GM19395 (cell line): ENCODE measurements at regions not wholly inside any gene's neighbourhood (a gene's known extent, or its start where the extent isn't known, plus 50 kb on each side); places are given as distances from the start of the nearest gene placed in this dataset.

Source experiments
- ATAC-seq: cut with Tn5 transposase; IDR thresholded peaks from one replicate; pipeline ENCODE4 v1.9.1; 2021; ENCODE audit warnings: mild to moderate bottlenecking, moderate library complexity; ENCODE audit not compliant: unreplicated experiment

DNA sequence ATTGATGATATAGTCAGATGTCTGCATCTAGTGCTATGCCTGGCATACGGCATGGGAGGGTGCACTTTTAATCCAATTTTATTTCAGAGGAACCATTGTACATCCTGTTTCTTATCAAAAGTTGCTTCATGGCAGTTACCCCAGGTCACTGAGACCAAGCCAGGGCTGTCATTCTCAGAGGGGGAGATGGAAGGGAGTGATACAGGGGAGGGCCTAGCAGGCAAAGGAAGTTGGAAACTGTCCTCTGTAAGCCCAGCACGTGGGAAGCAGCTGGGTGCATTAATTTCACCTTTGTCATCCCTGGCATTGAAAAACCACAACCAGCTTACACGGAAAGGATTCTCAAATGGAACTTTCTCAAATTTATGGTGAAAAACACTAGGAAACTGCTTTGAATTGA is 458.7 kb upstream of the ADAMTS5 start:
- no peak for ATAC-seq

DNA sequence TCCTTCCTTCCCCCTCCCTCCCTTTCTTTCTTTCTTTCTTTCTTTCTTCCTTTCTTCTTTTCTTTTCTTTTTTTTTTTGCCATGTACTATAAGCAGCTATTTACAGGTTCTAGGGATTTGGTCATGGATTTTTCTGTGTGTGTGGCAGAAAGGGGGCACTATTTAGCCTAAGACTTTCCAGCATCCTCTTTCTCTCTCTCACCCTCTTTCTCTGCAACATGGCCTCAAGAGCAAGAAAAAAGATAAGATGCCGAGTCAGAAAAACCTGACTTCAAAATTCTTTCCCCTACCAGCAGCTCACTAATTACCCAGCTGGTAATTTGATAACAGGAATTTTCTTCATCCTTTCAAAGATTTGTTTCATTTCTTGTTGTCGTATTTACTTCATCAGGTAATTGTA is 458.3 kb upstream of the ADAMTS5 start:
- no peak for ATAC-seq

GRCh38 chr21:27424601-27425000 is 457.7 kb upstream of the ADAMTS5 start:
- no peak for ATAC-seq

GRCh38 chr21:27423906-27424595 is 457.2 kb upstream of the ADAMTS5 start:
- ATAC-seq: no peak

- ATAC-seq: no peak
Measured at GRCh38 chr21:27423038-27423437, 456.1 kb upstream of the ADAMTS5 start.

- no peak for ATAC-seq
Measured at GRCh38 chr21:27422435-27422834, 455.5 kb upstream of the ADAMTS5 start.

GRCh38 chr21:27421654-27422053 is 454.8 kb upstream of the ADAMTS5 start:
- no peak for ATAC-seq

DNA sequence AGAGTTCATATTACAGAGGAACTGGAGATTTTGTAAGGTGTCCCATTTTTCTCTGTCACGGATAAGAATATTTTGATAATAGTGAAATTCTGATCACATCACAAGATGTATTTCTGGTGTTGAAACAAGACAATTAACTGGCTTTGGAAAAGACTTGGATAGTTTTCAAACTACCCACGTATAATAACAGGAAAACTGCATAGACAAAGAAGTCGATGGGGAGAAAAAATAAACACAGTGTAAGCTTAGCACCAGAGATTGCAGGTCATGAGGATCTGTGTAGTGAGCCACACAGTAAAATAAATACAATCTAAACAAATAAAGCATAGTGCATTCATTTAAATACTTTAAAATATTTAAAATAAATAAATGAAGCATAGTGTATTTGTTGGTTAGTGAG is 452.3 kb upstream of the ADAMTS5 start:
- ATAC-seq: no peak

- no peak for ATAC-seq
Measured at GRCh38 chr21:27418346-27418745, 451.5 kb upstream of the ADAMTS5 start.

DNA sequence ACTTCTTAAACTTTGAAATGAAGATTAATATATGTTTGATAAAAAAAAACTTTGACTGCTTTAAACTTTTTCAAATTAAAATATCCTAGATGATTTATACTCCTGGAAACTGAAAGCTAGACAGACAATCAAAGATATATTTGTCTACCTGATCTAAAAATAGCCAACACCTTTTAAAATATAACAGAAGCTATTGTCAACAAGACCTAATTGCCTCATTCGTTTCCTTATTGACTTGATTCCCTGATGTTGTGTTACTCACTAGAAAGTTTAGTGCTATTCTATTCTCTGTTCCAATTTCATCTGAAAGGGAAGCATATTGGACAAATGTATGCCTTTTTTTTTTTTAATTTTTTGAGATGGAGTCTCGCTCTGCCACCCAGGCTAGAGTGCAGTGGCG is 445.6 kb upstream of the ADAMTS5 start:
- ATAC-seq: no peak

DNA sequence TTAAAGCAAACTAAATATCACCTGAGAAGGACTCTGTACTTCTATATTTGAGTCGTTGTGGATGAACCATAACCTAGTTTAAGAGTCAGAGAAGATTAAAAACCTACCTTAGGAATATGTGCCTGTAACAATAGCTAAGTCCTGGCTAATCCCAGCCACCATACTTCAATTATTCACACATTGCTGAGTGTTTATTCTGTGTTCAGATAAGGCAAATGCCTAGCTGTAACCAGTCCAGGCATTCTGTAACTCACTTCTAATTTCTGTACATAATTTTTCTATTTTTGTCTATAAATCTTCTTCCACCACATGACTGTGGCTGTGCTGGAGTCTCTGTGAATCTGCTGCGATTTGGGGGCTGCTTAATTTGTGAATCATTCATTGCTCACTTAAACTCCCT is 441.9 kb upstream of the ADAMTS5 start:
- ATAC-seq: no peak

DNA sequence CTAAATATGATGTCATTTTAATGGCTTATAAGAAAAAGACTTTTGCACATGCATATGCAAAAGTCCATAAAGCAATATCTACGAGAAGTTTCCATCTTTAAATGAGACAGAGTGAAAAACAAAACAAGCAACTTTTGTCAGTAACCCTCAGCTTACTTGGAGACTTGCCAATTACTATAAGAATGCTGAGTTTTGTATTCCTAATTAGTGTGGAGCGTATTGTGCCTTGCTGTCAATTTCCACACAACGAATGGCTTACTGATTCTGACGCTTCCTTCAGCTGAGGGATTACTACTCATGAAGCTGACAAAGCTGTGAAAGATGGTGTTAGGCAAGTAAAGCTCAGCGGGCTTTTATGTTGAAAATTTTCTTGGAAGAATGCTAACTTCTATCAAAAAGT is 440.4 kb upstream of the ADAMTS5 start:
- no peak for ATAC-seq

DNA sequence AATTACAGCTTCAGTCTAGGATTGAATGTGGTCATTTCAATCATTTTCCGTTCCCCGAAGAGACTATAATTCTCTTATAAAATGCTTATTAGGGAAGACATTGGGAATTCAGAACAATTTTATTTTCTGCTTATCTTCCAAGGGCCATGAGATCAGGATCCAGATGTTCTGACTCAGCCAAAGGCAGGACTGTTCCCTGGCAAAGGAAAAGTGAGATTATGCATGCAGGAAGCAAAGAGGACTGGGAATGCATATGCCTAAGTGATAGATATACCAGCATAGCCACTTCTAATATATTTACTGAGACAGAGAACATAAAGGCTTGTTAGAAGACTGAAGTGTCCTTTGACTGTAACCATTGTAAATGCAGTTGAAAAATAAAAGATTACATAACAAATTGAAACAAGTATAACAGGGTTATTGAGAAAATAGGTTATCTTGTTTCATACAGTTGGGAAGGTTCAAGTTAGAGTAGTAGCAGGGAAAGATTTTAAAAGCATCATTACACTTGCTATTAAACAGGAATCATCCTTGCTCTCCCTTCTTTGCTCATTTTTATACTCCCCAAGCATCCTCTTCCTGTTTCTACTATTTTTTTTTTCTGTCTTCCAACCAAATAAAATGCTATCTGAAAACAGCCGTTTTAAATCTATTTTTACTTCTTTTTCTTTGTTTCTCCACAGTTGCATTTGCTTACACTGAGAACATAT is 439.6 kb upstream of the ADAMTS5 start:
- no peak for ATAC-seq

- no peak for ATAC-seq
Measured at GRCh38 chr21:27403011-27403410, 436.1 kb upstream of the ADAMTS5 start.

GRCh38 chr21:27400045-27400444 is 433.2 kb upstream of the ADAMTS5 start:
- no peak for ATAC-seq

DNA sequence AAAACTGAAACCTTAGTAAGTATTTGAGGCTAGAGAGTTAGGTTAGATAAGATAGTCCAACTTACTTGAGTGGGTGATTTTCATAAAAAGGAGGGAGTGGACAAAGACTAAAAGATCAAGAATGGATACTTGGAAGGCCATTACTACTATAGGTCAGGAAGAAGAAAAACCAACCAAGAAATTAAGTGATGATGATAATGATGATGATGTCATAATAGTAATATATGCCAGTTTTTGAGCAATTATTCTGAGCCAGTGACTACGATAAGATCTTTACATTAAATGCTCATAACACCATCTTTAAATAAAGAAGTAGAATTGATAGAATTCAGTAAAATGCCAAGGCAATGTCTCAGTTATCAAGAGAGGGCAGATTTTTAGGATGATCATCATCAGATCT is 430.7 kb upstream of the ADAMTS5 start:
- no peak for ATAC-seq

GRCh38 chr21:27393726-27394125 is 426.8 kb upstream of the ADAMTS5 start:
- ATAC-seq: no peak

GRCh38 chr21:27391990-27392389 is 425.1 kb upstream of the ADAMTS5 start:
- no peak for ATAC-seq

GRCh38 chr21:27390384-27390783 is 423.5 kb upstream of the ADAMTS5 start:
- no peak for ATAC-seq

GRCh38 chr21:27388825-27389224 is 421.9 kb upstream of the ADAMTS5 start:
- ATAC-seq: no peak

- no peak for ATAC-seq
Measured at GRCh38 chr21:27382404-27382803, 415.5 kb upstream of the ADAMTS5 start.

- ATAC-seq: no peak
Measured at GRCh38 chr21:27380303-27380702, 413.4 kb upstream of the ADAMTS5 start.

GRCh38 chr21:27379354-27379753 is 412.5 kb upstream of the ADAMTS5 start:
- no peak for ATAC-seq
